Caco-2 (cell line): ENCODE measurements at regions not wholly inside any gene's neighbourhood (a gene's known extent, or its start where the extent isn't known, plus 50 kb on each side); places are given as distances from the start of the nearest gene placed in this dataset.

Source experiments
- BruUV-seq: library from RNA; stranded (reverse); fragments of 400-500 nt; replicated peaks from 2 replicates; lab custom pipeline; 2021; lab: Mats Ljungman, UMichigan
- CTCF ChIA-PET: fragments of 300-600 bp; sonication (Branson Sonifier 250); formaldehyde crosslinking; loops from one replicate; lab custom pipeline; 2022; ENCODE audit warnings: antibody characterized with exemption; lab: Charles Lee
- POLR2A ChIA-PET: fragments of 300-600 bp; sonication (Branson Sonifier 250); formaldehyde crosslinking; loops from one replicate; lab custom pipeline; 2022; ENCODE audit warnings: antibody characterized with exemption; lab: Charles Lee
- DNase-seq, 2 experiments: peaks; one replicate each; pipeline versions ENCODE4 v3.0.0 to v3.0.0-alpha.2; 2020 to 2022
- H3K27me3 ChIP-seq: replicated peaks from 2 replicates; pipeline ENCODE4 v1.6.0; 2011; ENCODE audit warnings: low read length; ENCODE audit not compliant: control insufficient read depth, insufficient read depth
- H3K36me3 ChIP-seq: 2 replicates; pipeline ENCODE4 v1.5.1; 2011; ENCODE audit warnings: low read length; ENCODE audit not compliant: control insufficient read depth, insufficient read depth
- H3K4me1 ChIP-seq: fragments of 250-450 bp; sonication (Bioruptor Pico); 2 replicates; pipeline ENCODE4 v1.5.1; 2020; ENCODE audit warnings: mild to moderate bottlenecking
- H3K4me3 ChIP-seq: 2 replicates; pipeline ENCODE4 v1.5.1; 2011; ENCODE audit warnings: low read depth, mild to moderate bottlenecking, control low read depth, low read length
- H3K9me3 ChIP-seq: fragments of 250-450 bp; sonication (Bioruptor Pico); 2 replicates; pipeline ENCODE4 v1.5.1; 2020; ENCODE audit warnings: mild to moderate bottlenecking, moderate library complexity
- H3K27ac Mint-ChIP-seq: one replicate; pipeline ENCODE4 v1.8.0; 2022; ENCODE audit warnings: mixed read lengths; ENCODE audit not compliant: unreplicated experiment
- H3K27me3 Mint-ChIP-seq: one replicate; pipeline ENCODE4 v1.8.0; 2022; ENCODE audit warnings: mixed read lengths; ENCODE audit not compliant: insufficient read depth, unreplicated experiment
- H3K36me3 Mint-ChIP-seq: one replicate; pipeline ENCODE4 v1.8.0; 2022; ENCODE audit warnings: mild to moderate bottlenecking, mixed read lengths; ENCODE audit not compliant: insufficient read depth, unreplicated experiment
- H3K4me1 Mint-ChIP-seq: one replicate; pipeline ENCODE4 v1.8.0; 2022; ENCODE audit warnings: low read depth, mixed read lengths; ENCODE audit not compliant: unreplicated experiment
- H3K4me3 Mint-ChIP-seq: one replicate; pipeline ENCODE4 v1.8.0; 2022; ENCODE audit warnings: mild to moderate bottlenecking, moderate library complexity, mixed read lengths; ENCODE audit not compliant: unreplicated experiment
- H3K9me3 Mint-ChIP-seq: one replicate; pipeline ENCODE4 v1.8.0; 2022; ENCODE audit warnings: mixed read lengths; ENCODE audit not compliant: unreplicated experiment
- CTCF ChIP-seq, 2 experiments: fragments of 200-600 bp in 1 of 2; IDR thresholded peaks; 1 replicate in 1 of 2; 2 replicates in 1 of 2; pipeline versions ENCODE4 v1.5.1 to v1.8.0; 2011 to 2022; ENCODE audit warnings: antibody characterized with exemption in 1 of 2, control low read depth in 1 of 2, inconsistent platforms in 1 of 2, low read depth in 1 of 2, low read length in 1 of 2, mild to moderate bottlenecking in 1 of 2, moderate library complexity in 1 of 2; ENCODE audit not compliant: insufficient read depth in 1 of 2, severe bottlenecking in 1 of 2, unreplicated experiment in 1 of 2
- intact Hi-C: fragments of 100-400 bp; cut with micrococcal nuclease; formaldehyde crosslinking; loops from one replicate; pipeline ENCODE4 v1.10.0; 2022; ENCODE audit not compliant: unreplicated experiment

DNA sequence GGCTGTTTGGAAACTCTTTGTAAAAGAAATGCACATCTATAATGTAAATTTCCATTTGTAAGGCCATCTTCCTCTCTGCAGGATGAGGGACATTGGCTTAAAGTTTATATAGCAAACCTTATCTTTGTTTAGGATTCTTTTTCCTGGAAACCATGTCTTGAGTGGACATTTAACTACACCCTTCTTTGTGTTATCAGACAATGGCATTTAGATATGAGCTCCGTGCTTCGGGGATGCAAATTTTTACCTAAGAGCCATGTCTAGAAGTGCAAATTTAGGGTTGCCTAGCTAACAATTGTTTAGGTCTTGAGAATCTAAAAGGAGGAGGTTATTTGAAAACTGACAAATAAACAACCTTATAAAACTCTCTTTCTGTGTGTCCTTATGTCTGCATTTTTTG lies 623.8 kb downstream of the MMUT start:
- H3K27me3 Mint-ChIP-seq = no peaks in the 10 kb centered on the region
- intact Hi-C loops = no loop called here
- DNase-seq = no peak
- H3K36me3 Mint-ChIP-seq = no peaks in the 10 kb centered on the region
- no peak overlapping the region for H3K27ac Mint-ChIP-seq
- POLR2A ChIA-PET = no interaction called here
- CTCF ChIA-PET = no interaction called here
- H3K36me3 ChIP-seq = no peaks in the 10 kb centered on the region
- BruUV-seq = no TSS peak
- peaks cover 27% of the 10 kb centered on the region for H3K9me3 Mint-ChIP-seq
- no peak for TF ChIP-seq CTCF (IDR thresholded peaks at IDR 0.05; ENCODE audit: insufficient read depth in 1 of 2, low read depth in 1 of 2, low read length in 1 of 2, severe bottlenecking in 1 of 2, unreplicated experiment in 1 of 2)
- H3K4me1 ChIP-seq = no peaks in the 10 kb centered on the region
- no peak overlapping the region for H3K4me3 ChIP-seq
- no peaks in the 10 kb centered on the region for H3K27me3 ChIP-seq
- H3K9me3 ChIP-seq = peaks cover 14% of the 10 kb centered on the region; the same call in 1 of the 2 replicates
- H3K4me1 Mint-ChIP-seq = no peaks in the 10 kb centered on the region
- no peak overlapping the region for H3K4me3 Mint-ChIP-seq

- ChIA-PET POLR2A (no interaction called here), CTCF (no interaction called here)
- intact Hi-C loops = no loop called here
- Histone ChIP-seq H3K27me3 (no peaks in the 10 kb centered on the region), H3K4me3 (no peak overlapping the region), H3K36me3 (no peaks in the 10 kb centered on the region), H3K4me1 (no peaks in the 10 kb centered on the region), H3K9me3 (peaks cover 14% of the 10 kb centered on the region; the same call in 1 of the 2 replicates)
- DNase-seq = no peak
- H3K27ac Mint-ChIP-seq = no peak overlapping the region
- no peak overlapping the region for H3K4me3 Mint-ChIP-seq
- no peak for TF ChIP-seq CTCF (IDR thresholded peaks at IDR 0.05; ENCODE audit: insufficient read depth in 1 of 2, low read depth in 1 of 2, low read length in 1 of 2, severe bottlenecking in 1 of 2, unreplicated experiment in 1 of 2)
- BruUV-seq = no TSS peak
- no peaks in the 10 kb centered on the region for H3K36me3 Mint-ChIP-seq
- H3K27me3 Mint-ChIP-seq = no peaks in the 10 kb centered on the region
- H3K4me1 Mint-ChIP-seq = no peaks in the 10 kb centered on the region
- H3K9me3 Mint-ChIP-seq = peaks cover 27% of the 10 kb centered on the region
Measured at GRCh38 chr6:48837744-48838143, 625.3 kb downstream of the MMUT start.

- intact Hi-C loops = no loop called here
- no peak for DNase-seq
- H3K4me3 Mint-ChIP-seq = no peak overlapping the region
- H3K9me3 Mint-ChIP-seq = peaks cover 8% of the 10 kb centered on the region
- H3K27me3 ChIP-seq = no peaks in the 10 kb centered on the region
- H3K4me1 Mint-ChIP-seq = no peaks in the 10 kb centered on the region
- no peaks in the 10 kb centered on the region for H3K4me1 ChIP-seq
- H3K9me3 ChIP-seq = peaks cover 4% of the 10 kb centered on the region; the same call in 1 of the 2 replicates
- no peak for TF ChIP-seq CTCF (IDR thresholded peaks at IDR 0.05; ENCODE audit: insufficient read depth in 1 of 2, low read depth in 1 of 2, low read length in 1 of 2, severe bottlenecking in 1 of 2, unreplicated experiment in 1 of 2)
- no peak overlapping the region for H3K4me3 ChIP-seq
- H3K27ac Mint-ChIP-seq = no peak overlapping the region
- ChIA-PET POLR2A (no interaction called here), CTCF (interaction anchor here (0.6 kb wide), 1 partner anchor 574 kb away, joined by 7 read pairs; no protein-coding TSS in a partner anchor)
- H3K27me3 Mint-ChIP-seq = no peaks in the 10 kb centered on the region
- no peaks in the 10 kb centered on the region for H3K36me3 ChIP-seq
- BruUV-seq = no TSS peak
- H3K36me3 Mint-ChIP-seq = no peaks in the 10 kb centered on the region
Measured at GRCh38 chr6:48835421-48835958, 627.6 kb downstream of the MMUT start.
